Upper lobe of left lung (tissue), 6 donors: ENCODE measurements at regions not wholly inside any gene's neighbourhood (a gene's known extent, or its start where the extent isn't known, plus 50 kb on each side); places are given as distances from the start of the nearest gene placed in this dataset.
"Not testable (repeated sequence)": the region's sequence is repeated elsewhere in the genome, so short reads cannot be mapped to it uniquely, and the experiment has no call there.

Source experiments
- ATAC-seq, 2 donors: fragments of 200-7000 bp; cut with Tn5 transposase; one replicate each; pipeline ENCODE4 v1.9.1; 2022; ENCODE audit warnings: mild to moderate bottlenecking in 2 of 2, moderate library complexity in 2 of 2; ENCODE audit not compliant: low FRiP score in 2 of 2
- DNase-seq, 2 donors: peaks; one replicate each; pipeline ENCODE4 v3.0.0-alpha.2; 2019 to 2020
- H3K27ac ChIP-seq, 4 donors: fragments of 200-600 bp; sonication (generic); one replicate each; pipeline ENCODE4 v1.5.1; 2016 to 2019
- H3K27me3 ChIP-seq, 4 donors: fragments of 200-600 bp; sonication (generic); one replicate each; pipeline ENCODE4 v1.5.1; 2017 to 2019
- H3K36me3 ChIP-seq, 4 donors: fragments of 200-600 bp; sonication (generic); one replicate each; pipeline ENCODE4 v1.5.1; 2016 to 2019
- H3K4me1 ChIP-seq, 4 donors: fragments of 200-600 bp; sonication (generic); one replicate each; pipeline ENCODE4 v1.5.1; 2018 to 2019
- H3K4me3 ChIP-seq, 4 donors: fragments of 200-600 bp; sonication (generic); one replicate each; pipeline ENCODE4 v1.5.1; 2017 to 2019; ENCODE audit warnings: mild to moderate bottlenecking in 2 of 4, moderate library complexity in 1 of 4
- H3K9me3 ChIP-seq, 4 donors: fragments of 200-600 bp; sonication (generic); one replicate each; pipeline ENCODE4 v1.5.1; 2018 to 2019
- EP300 ChIP-seq, 4 donors: sonication (generic); formaldehyde crosslinking; IDR thresholded peaks; one replicate each; pipeline ENCODE4 v1.5.1; 2017; ENCODE audit warnings: antibody characterized with exemption in 4 of 4, control low read depth in 2 of 4
- POLR2A ChIP-seq, 4 donors: fragments of 450-650 bp; IDR thresholded peaks; one replicate each; pipeline ENCODE4 v1.5.1; 2016 to 2017; ENCODE audit warnings: antibody characterized with exemption in 4 of 4, mild to moderate bottlenecking in 2 of 4
- POLR2AphosphoS5 ChIP-seq, 2 donors: sonication (generic); formaldehyde crosslinking; IDR thresholded peaks; one replicate each; pipeline ENCODE4 v1.5.1; 2017; ENCODE audit warnings: antibody characterized with exemption in 2 of 2
- WGBS, 2 donors: methylation state at CpG; one replicate each; pipeline ENCODE4 v1.1.5; 2017 to 2018; 5-methylcytosine and 5-hydroxymethylcytosine counted together
- TF ChIP-seq, protein P1 (sequence below), 6 experiments: fragments of 450-650 bp in 4 of 6; fragments of 200-600 bp in 2 of 6; sonication (generic) in 2 of 6; IDR thresholded peaks; one replicate each; pipeline ENCODE4 v1.5.1; 2016 to 2019; ENCODE audit warnings: antibody characterized with exemption in 6 of 6
- donor health status: DM: no; HTN: no; CAD: no; lungs with moderate emphysema.
- donor health status: DM: no; HTN: yes; CAD: no; lungs with severe emphysema.

DNA sequence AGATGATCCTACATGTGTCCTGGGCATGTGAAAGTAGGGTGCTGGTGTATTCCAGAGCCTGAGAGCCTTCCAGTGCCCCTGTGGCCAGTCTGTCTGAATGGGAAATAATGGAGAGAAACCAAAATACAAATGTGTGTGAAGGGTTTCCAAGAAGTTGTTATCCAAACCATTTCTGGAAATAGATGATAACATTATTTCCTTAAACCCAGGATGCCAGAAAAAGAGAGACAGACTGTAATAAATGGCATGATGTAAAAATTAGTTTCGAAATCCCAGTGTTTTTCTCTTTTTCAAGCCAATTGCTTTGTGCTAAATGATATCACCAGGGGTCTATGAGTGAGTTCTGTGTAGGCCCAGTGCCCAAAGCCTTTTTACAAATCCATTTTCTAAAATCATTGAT lies 175.3 kb downstream of the PHLDA1 start:
- Histone ChIP-seq H3K27me3 (no peaks in the 10 kb centered on the region), H3K27ac (no peak overlapping the region), H3K36me3 (no peaks in the 10 kb centered on the region), H3K9me3 (no peaks in the 10 kb centered on the region), H3K4me3 (no peak overlapping the region), H3K4me1 (peaks cover 0 to 5% (median 0%) of the 10 kb centered on the region in 4 donors)
- peak in 1 of 2 donors; percentile 72 for ATAC-seq
- no peak for DNase-seq
- 61 to 82% methylated on average over 1 of the region's 1 CpG for WGBS, 2 donors
- no peak for TF ChIP-seq POLR2A (IDR thresholded peaks at IDR 0.05)
- no peak for TF ChIP-seq POLR2AphosphoS5 (IDR thresholded peaks at IDR 0.05)
- TF ChIP-seq EP300 (IDR thresholded peaks at IDR 0.05): no peak
- TF ChIP-seq, protein P1, sequence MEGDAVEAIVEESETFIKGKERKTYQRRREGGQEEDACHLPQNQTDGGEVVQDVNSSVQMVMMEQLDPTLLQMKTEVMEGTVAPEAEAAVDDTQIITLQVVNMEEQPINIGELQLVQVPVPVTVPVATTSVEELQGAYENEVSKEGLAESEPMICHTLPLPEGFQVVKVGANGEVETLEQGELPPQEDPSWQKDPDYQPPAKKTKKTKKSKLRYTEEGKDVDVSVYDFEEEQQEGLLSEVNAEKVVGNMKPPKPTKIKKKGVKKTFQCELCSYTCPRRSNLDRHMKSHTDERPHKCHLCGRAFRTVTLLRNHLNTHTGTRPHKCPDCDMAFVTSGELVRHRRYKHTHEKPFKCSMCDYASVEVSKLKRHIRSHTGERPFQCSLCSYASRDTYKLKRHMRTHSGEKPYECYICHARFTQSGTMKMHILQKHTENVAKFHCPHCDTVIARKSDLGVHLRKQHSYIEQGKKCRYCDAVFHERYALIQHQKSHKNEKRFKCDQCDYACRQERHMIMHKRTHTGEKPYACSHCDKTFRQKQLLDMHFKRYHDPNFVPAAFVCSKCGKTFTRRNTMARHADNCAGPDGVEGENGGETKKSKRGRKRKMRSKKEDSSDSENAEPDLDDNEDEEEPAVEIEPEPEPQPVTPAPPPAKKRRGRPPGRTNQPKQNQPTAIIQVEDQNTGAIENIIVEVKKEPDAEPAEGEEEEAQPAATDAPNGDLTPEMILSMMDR (IDR thresholded peaks at IDR 0.05): no peak

DNA sequence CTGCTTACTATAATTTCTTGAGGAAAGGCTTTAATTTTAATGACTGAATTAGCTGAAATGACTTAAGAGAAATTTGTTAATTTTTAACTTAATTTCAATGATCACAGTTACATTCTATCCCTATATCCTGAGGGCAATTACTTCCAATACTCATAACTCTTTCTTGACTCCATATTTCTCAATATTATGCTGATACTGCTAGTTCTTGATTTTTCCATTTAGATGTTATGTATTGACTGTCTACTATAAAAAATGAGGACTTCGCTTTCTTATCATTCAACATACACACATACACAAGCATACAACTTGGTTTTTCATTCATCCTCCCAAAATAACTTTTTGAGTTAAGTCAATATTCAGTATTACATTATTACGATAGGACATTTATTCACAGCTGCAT lies 176.2 kb downstream of the PHLDA1 start:
- DNase-seq: no peak
- peaks cover 0 to 5% (median 0%) of the 10 kb centered on the region in 4 donors for H3K4me1 ChIP-seq
- H3K27ac ChIP-seq: no peak overlapping the region

DNA sequence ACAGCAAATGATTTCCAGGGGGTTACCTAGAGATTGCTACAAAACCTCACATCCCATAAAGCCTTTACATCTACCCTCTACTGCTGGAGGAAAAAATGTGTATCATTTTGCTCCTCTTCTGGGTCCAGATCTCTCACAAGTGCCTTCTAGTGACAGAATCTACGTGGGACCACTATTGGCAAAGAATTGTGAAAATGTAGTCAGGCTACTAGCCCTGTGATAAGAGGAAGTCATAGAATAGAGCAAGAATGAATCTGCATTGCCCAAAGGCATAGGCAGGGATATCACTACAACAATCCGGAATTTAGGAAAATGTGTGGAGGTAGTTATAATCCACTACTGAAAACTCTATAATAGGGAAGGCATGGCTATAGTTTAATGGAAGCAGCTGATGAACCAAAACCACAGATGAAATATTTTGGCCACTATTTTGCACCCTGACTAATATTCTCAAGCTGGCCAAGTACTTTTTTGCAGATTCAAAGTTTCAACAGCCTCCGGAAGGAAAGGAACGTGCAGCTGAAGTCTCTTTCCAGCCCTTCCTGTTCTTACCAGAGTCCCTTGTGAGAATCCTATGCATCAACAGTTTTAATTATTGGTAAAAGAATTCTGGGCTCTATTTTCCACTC lies 176.8 kb downstream of the PHLDA1 start:
- Histone ChIP-seq H3K9me3 (no peaks in the 10 kb centered on the region), H3K27me3 (no peaks in the 10 kb centered on the region), H3K4me1 (peaks cover 0 to 5% (median 0%) of the 10 kb centered on the region in 4 donors), H3K4me3 (no peak overlapping the region), H3K36me3 (no peaks in the 10 kb centered on the region), H3K27ac (no peak overlapping the region)
- ATAC-seq (peak in 1 of 2 donors; percentile 61), DNase-seq (no peak)
- TF ChIP-seq POLR2AphosphoS5 (IDR thresholded peaks at IDR 0.05): no peak
- 75 to 78% methylated on average over 4 of the region's 4 CpGs for WGBS, 2 donors

More for the DNA sequence above, 176.2 kb downstream of the PHLDA1 start:
- Histone ChIP-seq H3K27me3 (no peaks in the 10 kb centered on the region), H3K36me3 (no peaks in the 10 kb centered on the region), H3K4me3 (no peak overlapping the region), H3K9me3 (no peaks in the 10 kb centered on the region)
- TF ChIP-seq POLR2A (IDR thresholded peaks at IDR 0.05): no peak
- TF ChIP-seq, protein P1 (IDR thresholded peaks at IDR 0.05): no peak
- TF ChIP-seq EP300 (IDR thresholded peaks at IDR 0.05): no peak
- TF ChIP-seq POLR2AphosphoS5 (IDR thresholded peaks at IDR 0.05): no peak
- ATAC-seq: no peak
- WGBS, 2 donors: 99 to 100% methylated on average over 2 of the region's 2 CpGs

DNA sequence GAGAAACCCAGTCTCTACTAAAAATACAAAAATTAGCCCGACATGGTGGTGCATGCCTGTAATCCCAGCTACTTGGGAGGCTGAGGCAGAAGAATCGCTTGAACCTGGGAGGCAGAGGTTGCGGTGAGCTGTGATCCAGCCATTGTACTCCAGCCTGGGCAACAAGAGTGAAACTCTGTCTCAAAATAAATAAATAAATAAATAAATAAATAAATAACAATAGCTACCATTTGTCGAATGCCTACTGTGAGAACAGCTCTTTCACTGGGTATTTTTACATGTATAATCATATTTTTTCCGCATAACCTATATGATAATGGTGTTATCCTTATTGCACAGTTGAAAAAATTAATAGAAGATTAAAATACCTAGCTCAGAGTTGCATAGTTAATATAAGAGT lies 177.4 kb downstream of the PHLDA1 start:
- H3K27ac ChIP-seq, H3K4me3 ChIP-seq, H3K36me3 ChIP-seq, ATAC-seq, H3K9me3 ChIP-seq, DNase-seq, H3K4me1 ChIP-seq, H3K27me3 ChIP-seq: not testable (repeated sequence)
- 97 to 99% methylated on average over 5 of the region's 5 CpGs for WGBS, 2 donors

DNA sequence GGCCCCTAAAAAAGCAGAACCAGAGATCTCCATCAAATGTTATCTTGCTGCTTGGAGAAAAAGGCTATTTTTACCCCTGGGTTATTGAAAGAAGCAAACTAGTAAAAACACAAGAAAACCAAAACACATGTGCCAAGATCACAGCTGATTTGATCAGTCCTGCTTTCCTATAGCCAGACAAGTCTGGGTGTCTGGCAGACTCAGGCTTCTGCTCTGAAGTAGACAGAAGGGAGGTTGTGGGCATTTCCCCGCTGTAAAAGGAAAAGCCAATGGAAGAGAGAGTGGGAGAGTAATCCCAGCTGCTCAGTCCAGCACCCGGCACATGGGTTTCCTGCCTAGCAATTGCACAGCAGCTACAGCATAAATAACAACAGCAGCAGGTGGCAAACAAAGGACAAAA lies 177.9 kb downstream of the PHLDA1 start:
- WGBS, 2 donors: 38 to 68% methylated on average over 2 of the region's 2 CpGs
- no peak overlapping the region for H3K27ac ChIP-seq

More for the DNA sequence above, 177.9 kb downstream of the PHLDA1 start:
- ATAC-seq: no peak
- TF ChIP-seq POLR2A (IDR thresholded peaks at IDR 0.05) (no peak), POLR2AphosphoS5 (IDR thresholded peaks at IDR 0.05) (peak in 1 of 2 donors; percentile 19), EP300 (IDR thresholded peaks at IDR 0.05) (no peak)
- TF ChIP-seq, protein P1 (IDR thresholded peaks at IDR 0.05): no peak
- H3K9me3 ChIP-seq: no peaks in the 10 kb centered on the region
- no peaks in the 10 kb centered on the region for H3K36me3 ChIP-seq
- DNase-seq: no peak
- peaks cover 0 to 11% (median 5%) of the 10 kb centered on the region in 4 donors for H3K4me1 ChIP-seq
- H3K27me3 ChIP-seq: no peaks in the 10 kb centered on the region
- H3K4me3 ChIP-seq: no peak overlapping the region
